Neural cell (in vitro differentiated cells): ENCODE measurements at regions not wholly inside any gene's neighbourhood (a gene's known extent, or its start where the extent isn't known, plus 50 kb on each side); places are given as distances from the start of the nearest gene placed in this dataset.

ENCODE experiments used
- H2AFZ ChIP-seq: fragments of 200-600, 300-800 bp; sonication (generic), shearing (Covaris generic); 2 replicates; pipeline ENCODE4 v1.6.0; 2014; ENCODE audit warnings: low read depth, mild to moderate bottlenecking, antibody characterized with exemption, low read length, moderate library complexity
- H3F3A ChIP-seq: fragments of 200-600 bp; shearing (Covaris generic); 2 replicates; pipeline ENCODE4 v1.6.1; 2016; ENCODE audit warnings: mild to moderate bottlenecking, moderate library complexity, mixed read lengths, antibody characterized with exemption, low read length; ENCODE audit not compliant: insufficient read depth, poor library complexity, severe bottlenecking
- H3K27ac ChIP-seq: fragments of 200-600, 300-800 bp; sonication (generic), shearing (Covaris generic); 2 replicates; pipeline ENCODE4 v1.5.1; 2014; ENCODE audit warnings: mild to moderate bottlenecking, low read length, moderate library complexity
- H3K27me3 ChIP-seq: fragments of 300-800, 200-600 bp; sonication (generic), shearing (Covaris generic); 2 replicates; pipeline ENCODE4 v1.6.0; 2014; ENCODE audit warnings: mild to moderate bottlenecking, low read depth, low read length, moderate library complexity; ENCODE audit not compliant: insufficient read depth
- H3K36me3 ChIP-seq: fragments of 300-800, 200-600 bp; sonication (generic), shearing (Covaris generic); 2 replicates; pipeline ENCODE4 v1.5.1; 2014; ENCODE audit warnings: mild to moderate bottlenecking, antibody characterized with exemption, low read length, moderate library complexity; ENCODE audit not compliant: insufficient read depth
- H3K4me2 ChIP-seq: fragments of 300-800, 200-600 bp; sonication (generic), shearing (Covaris generic); 2 replicates; pipeline ENCODE4 v1.6.0; 2014; ENCODE audit warnings: mild to moderate bottlenecking, low read length
- H3K4me3 ChIP-seq: fragments of 300-800, 200-600 bp; sonication (generic), shearing (Covaris generic); 2 replicates; pipeline ENCODE4 v1.5.1; 2014; ENCODE audit warnings: mild to moderate bottlenecking, low read length, moderate library complexity
- H3K79me2 ChIP-seq: fragments of 200-600 bp; shearing (Covaris generic); replicated peaks from 2 replicates; pipeline ENCODE4 v1.6.0; 2014; ENCODE audit warnings: mild to moderate bottlenecking, low read length, moderate library complexity; ENCODE audit not compliant: insufficient read depth
- H3K9ac ChIP-seq: fragments of 300-800, 200-600 bp; sonication (generic), shearing (Covaris generic); 2 replicates; pipeline ENCODE4 v1.6.1; 2016; ENCODE audit warnings: mild to moderate bottlenecking, low read length, mixed read lengths
- H3K9me2 ChIP-seq: fragments of 200-600 bp; shearing (Covaris generic); 2 replicates; pipeline ENCODE4 v1.6.1; 2016; ENCODE audit warnings: mild to moderate bottlenecking, low read length, mixed read lengths; ENCODE audit not compliant: insufficient read depth
- H3K9me3 ChIP-seq: fragments of 200-600, 300-800 bp; sonication (generic), shearing (Covaris generic); 2 replicates; pipeline ENCODE4 v1.6.1; 2016; ENCODE audit warnings: mild to moderate bottlenecking, mixed run types, low read length, moderate library complexity, mixed read lengths
- H4K20me1 ChIP-seq: fragments of 200-600 bp; shearing (Covaris generic); 2 replicates; pipeline ENCODE4 v1.6.1; 2016; ENCODE audit warnings: mild to moderate bottlenecking, mixed run types; ENCODE audit not compliant: insufficient read depth
- CTCF ChIP-seq: fragments of 450-650 bp; IDR thresholded peaks from 2 replicates; pipeline ENCODE4 v1.5.1; 2014; ENCODE audit warnings: antibody characterized with exemption, mild to moderate bottlenecking, moderate library complexity; ENCODE audit not compliant: poor library complexity, severe bottlenecking
- EP300 ChIP-seq: fragments of 450-650 bp; conservative IDR thresholded peaks from 2 replicates; pipeline ENCODE4 v1.6.1; 2014; ENCODE audit warnings: antibody characterized with exemption, mild to moderate bottlenecking, moderate library complexity; ENCODE audit not compliant: poor library complexity, severe bottlenecking
- EZH2 ChIP-seq: fragments of 200-600, 300-800 bp; shearing (Covaris generic), sonication (generic); IDR thresholded peaks from 2 replicates; pipeline ENCODE4 v1.6.1; 2014; ENCODE audit warnings: antibody characterized with exemption, low read length, borderline replicate concordance, mild to moderate bottlenecking; ENCODE audit not compliant: insufficient read depth, poor library complexity, severe bottlenecking
- MXI1 ChIP-seq: fragments of 450-650 bp; conservative IDR thresholded peaks from 2 replicates; pipeline ENCODE4 v1.6.1; 2014; ENCODE audit warnings: antibody characterized with exemption, mild to moderate bottlenecking; ENCODE audit not compliant: poor library complexity, severe bottlenecking
- POLR2AphosphoS5 ChIP-seq: IDR thresholded peaks from 2 replicates; pipeline ENCODE4 v1.6.1; 2012
- RAD21 ChIP-seq: fragments of 450-650 bp; conservative IDR thresholded peaks from 2 replicates; pipeline ENCODE4 v1.6.1; 2014; ENCODE audit warnings: antibody characterized with exemption, mild to moderate bottlenecking, moderate library complexity
- REST ChIP-seq: IDR thresholded peaks from 2 replicates; pipeline ENCODE4 v1.6.1; 2012; ENCODE audit warnings: borderline replicate concordance
- SMC3 ChIP-seq: fragments of 450-650 bp; conservative IDR thresholded peaks from 2 replicates; pipeline ENCODE4 v1.6.1; 2014; ENCODE audit warnings: antibody characterized with exemption, mild to moderate bottlenecking, moderate library complexity; ENCODE audit not compliant: poor library complexity
- TAF1 ChIP-seq: IDR thresholded peaks from 2 replicates; pipeline ENCODE4 v1.6.1; 2012; ENCODE audit warnings: low read depth

GRCh38 chr5:106028314-106028713 is 1642.4 kb downstream of the EFNA5 start:
- Histone ChIP-seq H3K9ac (no peak overlapping the region), H2AFZ (no peak overlapping the region), H3F3A (no peaks in the 10 kb centered on the region), H4K20me1 (no peaks in the 10 kb centered on the region), H3K27ac (no peak overlapping the region), H3K4me2 (no peak overlapping the region), H3K79me2 (no peaks in the 10 kb centered on the region), H3K27me3 (no peaks in the 10 kb centered on the region), H3K36me3 (no peaks in the 10 kb centered on the region), H3K9me3 (no peaks in the 10 kb centered on the region), H3K9me2 (no peaks in the 10 kb centered on the region), H3K4me3 (no peak overlapping the region)
- no peak for TF ChIP-seq CTCF

GRCh38 chr5:106020894-106021293 is 1649.8 kb downstream of the EFNA5 start:
- TF ChIP-seq EP300 = no peak
- no peak for TF ChIP-seq CTCF
- TF ChIP-seq TAF1 = no peak
- no peak for TF ChIP-seq MXI1
- TF ChIP-seq POLR2AphosphoS5 = no peak
- no peak for TF ChIP-seq REST
- no peak for TF ChIP-seq SMC3
- no peak for TF ChIP-seq EZH2
- no peak for TF ChIP-seq RAD21
- Histone ChIP-seq H3K27me3 (no peaks in the 10 kb centered on the region), H4K20me1 (no peaks in the 10 kb centered on the region), H3K4me2 (no peak overlapping the region), H3K36me3 (no peaks in the 10 kb centered on the region), H3K9ac (no peak overlapping the region), H3K79me2 (no peaks in the 10 kb centered on the region), H3F3A (no peaks in the 10 kb centered on the region), H2AFZ (no peak overlapping the region), H3K9me2 (no peaks in the 10 kb centered on the region), H3K27ac (no peak overlapping the region), H3K9me3 (no peaks in the 10 kb centered on the region), H3K4me3 (no peak overlapping the region)
